Vagina (tissue), 2 donors: ENCODE measurements at regions not wholly inside any gene's neighbourhood (a gene's known extent, or its start where the extent isn't known, plus 50 kb on each side); places are given as distances from the start of the nearest gene placed in this dataset.

Experiments used
- DNase-seq, 2 donors: peaks; one replicate each; pipeline ENCODE4 v3.0.0-alpha.2; 2017; ENCODE audit errors: extremely low spot score in 2 of 2
- H3K27ac ChIP-seq: fragments of 200-600 bp; sonication (generic); one replicate; pipeline ENCODE4 v1.5.1; 2019
- H3K27me3 ChIP-seq: fragments of 200-600 bp; sonication (generic); one replicate; pipeline ENCODE4 v1.5.1; 2019
- H3K36me3 ChIP-seq, 2 donors: fragments of 200-600 bp; sonication (generic); one replicate each; pipeline ENCODE4 v1.5.1; 2017 to 2019
- H3K4me1 ChIP-seq: fragments of 200-600 bp; sonication (generic); one replicate; pipeline ENCODE4 v1.5.1; 2019
- H3K4me3 ChIP-seq, 2 donors: fragments of 200-600 bp; sonication (generic); 1 replicate in 1 of 2; 2 replicates in 1 of 2; pipeline ENCODE4 v1.5.1; 2016 to 2019
- H3K9me3 ChIP-seq: fragments of 200-600 bp; sonication (generic); one replicate; pipeline ENCODE4 v1.5.1; 2019
- POLR2A ChIP-seq, 2 donors: fragments of 450-650 bp; IDR thresholded peaks; one replicate each; pipeline ENCODE4 v1.6.1; 2017; ENCODE audit warnings: antibody characterized with exemption in 2 of 2, mild to moderate bottlenecking in 2 of 2, moderate library complexity in 2 of 2
- POLR2AphosphoS5 ChIP-seq, 2 donors: sonication (generic); formaldehyde crosslinking; IDR thresholded peaks; one replicate each; pipeline ENCODE4 v1.9.0; 2017; ENCODE audit warnings: antibody characterized with exemption in 2 of 2, mild to moderate bottlenecking in 2 of 2, low read depth in 1 of 2; ENCODE audit not compliant: insufficient read depth in 1 of 2
- intact Hi-C: fragments of 100-400 bp; cut with DNase I; formaldehyde crosslinking; loops from one replicate; pipeline ENCODE4 v1.15.1; 2023
- TF ChIP-seq, protein P1 (sequence below), 3 experiments: fragments of 450-650 bp in 2 of 3; fragments of 200-600 bp in 1 of 3; sonication (generic) in 1 of 3; IDR thresholded peaks; one replicate each; pipeline ENCODE4 v1.5.1; 2017 to 2019; ENCODE audit warnings: antibody characterized with exemption in 3 of 3, mild to moderate bottlenecking in 2 of 3, moderate library complexity in 2 of 3

DNA sequence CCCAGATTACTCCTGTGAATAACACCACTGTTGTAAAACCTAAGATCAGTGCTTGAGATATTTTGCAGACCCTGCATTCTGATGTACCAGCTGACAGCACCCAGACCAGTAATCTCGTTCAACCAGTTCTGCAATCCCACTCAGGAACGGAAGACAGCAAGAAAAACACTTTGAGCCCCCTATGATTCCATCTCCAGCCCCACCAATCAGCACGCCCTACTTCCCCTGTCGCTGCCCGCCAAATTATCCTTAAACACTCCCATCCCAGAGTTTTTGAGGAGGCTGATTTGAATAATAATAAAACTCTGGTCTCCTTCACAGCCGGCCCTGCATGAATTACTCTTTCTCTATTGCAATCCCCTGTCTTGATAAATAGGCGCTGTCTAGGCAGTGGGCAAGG is 173.9 kb upstream of the CDH2 start:
- intact Hi-C loops: no loop called here
- no peaks in the 10 kb centered on the region for H3K27me3 ChIP-seq
- DNase-seq: no peak
- H3K9me3 ChIP-seq: no peaks in the 10 kb centered on the region
- no peak overlapping the region for H3K4me3 ChIP-seq
- TF ChIP-seq, protein P1, sequence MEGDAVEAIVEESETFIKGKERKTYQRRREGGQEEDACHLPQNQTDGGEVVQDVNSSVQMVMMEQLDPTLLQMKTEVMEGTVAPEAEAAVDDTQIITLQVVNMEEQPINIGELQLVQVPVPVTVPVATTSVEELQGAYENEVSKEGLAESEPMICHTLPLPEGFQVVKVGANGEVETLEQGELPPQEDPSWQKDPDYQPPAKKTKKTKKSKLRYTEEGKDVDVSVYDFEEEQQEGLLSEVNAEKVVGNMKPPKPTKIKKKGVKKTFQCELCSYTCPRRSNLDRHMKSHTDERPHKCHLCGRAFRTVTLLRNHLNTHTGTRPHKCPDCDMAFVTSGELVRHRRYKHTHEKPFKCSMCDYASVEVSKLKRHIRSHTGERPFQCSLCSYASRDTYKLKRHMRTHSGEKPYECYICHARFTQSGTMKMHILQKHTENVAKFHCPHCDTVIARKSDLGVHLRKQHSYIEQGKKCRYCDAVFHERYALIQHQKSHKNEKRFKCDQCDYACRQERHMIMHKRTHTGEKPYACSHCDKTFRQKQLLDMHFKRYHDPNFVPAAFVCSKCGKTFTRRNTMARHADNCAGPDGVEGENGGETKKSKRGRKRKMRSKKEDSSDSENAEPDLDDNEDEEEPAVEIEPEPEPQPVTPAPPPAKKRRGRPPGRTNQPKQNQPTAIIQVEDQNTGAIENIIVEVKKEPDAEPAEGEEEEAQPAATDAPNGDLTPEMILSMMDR (IDR thresholded peaks at IDR 0.05): no peak
- TF ChIP-seq POLR2A (IDR thresholded peaks at IDR 0.05) (no peak), POLR2AphosphoS5 (IDR thresholded peaks at IDR 0.05; ENCODE audit: insufficient read depth in 1 of 2, low read depth in 1 of 2) (no peak)
- H3K36me3 ChIP-seq: no peaks in the 10 kb centered on the region
- H3K27ac ChIP-seq: no peak overlapping the region
- H3K4me1 ChIP-seq: no peaks in the 10 kb centered on the region

DNA sequence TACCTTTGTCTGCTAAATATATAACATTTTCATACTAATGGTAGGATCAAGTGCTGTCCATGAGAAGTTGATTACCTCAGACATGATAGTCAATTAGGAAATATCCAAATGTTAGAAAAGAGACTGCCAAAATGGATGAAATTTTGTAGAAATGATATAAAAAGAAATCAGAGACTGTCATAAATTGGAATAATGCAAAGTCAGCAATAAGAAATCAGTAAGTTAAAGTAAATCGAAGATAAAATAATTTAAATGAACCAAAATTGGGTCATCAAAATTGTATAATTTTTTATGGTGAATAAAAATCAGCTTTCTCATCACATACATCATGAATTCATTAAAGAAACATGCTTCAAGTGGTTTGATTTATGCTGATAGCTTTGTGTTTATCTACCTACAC is 165.3 kb upstream of the CDH2 start:
- no peaks in the 10 kb centered on the region for H3K27me3 ChIP-seq
- no peak overlapping the region for H3K27ac ChIP-seq
- intact Hi-C loops: no loop called here
- TF ChIP-seq POLR2A (IDR thresholded peaks at IDR 0.05) (no peak), POLR2AphosphoS5 (IDR thresholded peaks at IDR 0.05; ENCODE audit: insufficient read depth in 1 of 2, low read depth in 1 of 2) (no peak)
- TF ChIP-seq, protein P1 (IDR thresholded peaks at IDR 0.05): no peak
- H3K4me3 ChIP-seq: no peak overlapping the region
- H3K36me3 ChIP-seq: no peaks in the 10 kb centered on the region
- no peaks in the 10 kb centered on the region for H3K9me3 ChIP-seq
- no peak for DNase-seq
- H3K4me1 ChIP-seq: no peaks in the 10 kb centered on the region

DNA sequence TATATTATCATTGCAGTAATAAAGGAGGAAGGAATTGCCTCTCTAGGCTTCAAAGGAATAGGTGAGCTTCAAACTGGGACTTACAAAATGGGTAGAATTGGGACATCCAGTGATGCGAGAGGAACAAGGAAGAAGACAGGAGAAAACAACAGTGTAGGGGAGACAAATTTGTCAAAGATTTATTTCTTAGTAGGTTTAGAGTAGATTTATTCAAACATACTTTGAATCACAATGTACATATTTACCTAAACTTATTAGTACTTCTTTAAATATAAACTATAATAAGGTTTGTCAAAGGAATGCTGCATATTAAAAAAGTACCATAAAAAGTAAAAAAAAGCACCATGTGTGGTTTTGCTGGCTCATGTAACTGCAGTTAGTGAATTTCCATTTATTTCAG is 161.4 kb upstream of the CDH2 start:
- no peaks in the 10 kb centered on the region for H3K27me3 ChIP-seq
- TF ChIP-seq, protein P1 (IDR thresholded peaks at IDR 0.05): no peak
- TF ChIP-seq POLR2A (IDR thresholded peaks at IDR 0.05): no peak
- no peaks in the 10 kb centered on the region for H3K9me3 ChIP-seq
- DNase-seq: no peak
- H3K27ac ChIP-seq: no peak overlapping the region
- no peaks in the 10 kb centered on the region for H3K4me1 ChIP-seq
- no peak overlapping the region for H3K4me3 ChIP-seq
- no peaks in the 10 kb centered on the region for H3K36me3 ChIP-seq
- intact Hi-C loops: loop anchor here (10.0 kb wide), 1 partner anchor 64 kb away; no protein-coding TSS in a partner anchor

DNA sequence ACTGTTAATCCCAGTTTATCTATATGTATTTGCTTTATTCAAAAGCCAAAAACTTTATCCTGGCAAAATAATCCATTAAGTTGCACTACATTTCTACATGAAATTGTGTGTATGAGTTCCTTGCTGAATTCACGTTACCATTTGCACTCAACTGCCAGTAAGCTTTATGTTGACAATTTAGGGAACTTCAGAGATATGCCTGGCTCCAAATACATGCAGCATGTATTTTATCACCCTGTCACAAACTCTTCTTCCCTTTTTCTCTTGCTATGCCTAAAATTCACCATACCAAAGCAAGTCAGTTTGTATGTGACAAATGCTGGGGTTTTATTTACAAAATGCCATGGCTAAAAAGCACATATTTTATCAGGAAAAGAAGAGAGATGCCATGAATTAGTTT is 157.6 kb upstream of the CDH2 start:
- no peak overlapping the region for H3K27ac ChIP-seq
- intact Hi-C loops: loop anchor here (10.0 kb wide), 1 partner anchor 60 kb away; no protein-coding TSS in a partner anchor
- no peak for DNase-seq
- no peaks in the 10 kb centered on the region for H3K4me1 ChIP-seq
- no peak overlapping the region for H3K4me3 ChIP-seq
- H3K9me3 ChIP-seq: no peaks in the 10 kb centered on the region
- TF ChIP-seq POLR2A (IDR thresholded peaks at IDR 0.05): no peak
- TF ChIP-seq POLR2AphosphoS5 (IDR thresholded peaks at IDR 0.05; ENCODE audit: insufficient read depth in 1 of 2, low read depth in 1 of 2): no peak
- TF ChIP-seq, protein P1 (IDR thresholded peaks at IDR 0.05): no peak
- H3K36me3 ChIP-seq: no peaks in the 10 kb centered on the region
- H3K27me3 ChIP-seq: no peaks in the 10 kb centered on the region

DNA sequence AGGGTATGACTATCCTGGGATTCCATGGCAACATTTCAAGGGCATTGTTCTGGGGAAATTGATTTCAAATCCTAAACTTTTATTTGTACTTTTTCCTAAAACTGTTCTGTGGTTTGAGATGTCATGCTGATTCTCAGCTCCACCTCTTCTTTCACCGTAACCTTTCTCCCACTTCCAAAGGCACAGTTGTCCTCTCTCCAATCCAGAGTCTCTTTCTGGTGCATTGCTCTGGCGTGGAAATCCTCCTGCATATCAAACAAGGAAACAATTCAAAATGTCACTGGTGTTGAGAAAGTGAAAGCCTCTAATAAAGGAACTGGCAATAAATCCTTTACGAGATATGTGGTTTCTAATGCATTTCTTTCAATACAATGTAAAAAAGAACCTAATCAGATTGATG is 155.1 kb upstream of the CDH2 start:
- intact Hi-C loops: loop anchor here (10.0 kb wide), 1 partner anchor 57 kb away; no protein-coding TSS in a partner anchor
- TF ChIP-seq POLR2AphosphoS5 (IDR thresholded peaks at IDR 0.05; ENCODE audit: insufficient read depth in 1 of 2, low read depth in 1 of 2): no peak
- no peak for TF ChIP-seq POLR2A (IDR thresholded peaks at IDR 0.05)
- TF ChIP-seq, protein P1 (IDR thresholded peaks at IDR 0.05): no peak
- no peak overlapping the region for H3K4me3 ChIP-seq
- no peaks in the 10 kb centered on the region for H3K9me3 ChIP-seq
- no peaks in the 10 kb centered on the region for H3K4me1 ChIP-seq
- no peak overlapping the region for H3K27ac ChIP-seq
- no peaks in the 10 kb centered on the region for H3K36me3 ChIP-seq
- DNase-seq: no peak
- no peaks in the 10 kb centered on the region for H3K27me3 ChIP-seq
